ENCODE measurements at regions not wholly inside any gene's neighbourhood (a gene's known extent, or its start where the extent isn't known, plus 50 kb on each side); places are given as distances from the start of the nearest gene placed in this dataset.

DNA sequence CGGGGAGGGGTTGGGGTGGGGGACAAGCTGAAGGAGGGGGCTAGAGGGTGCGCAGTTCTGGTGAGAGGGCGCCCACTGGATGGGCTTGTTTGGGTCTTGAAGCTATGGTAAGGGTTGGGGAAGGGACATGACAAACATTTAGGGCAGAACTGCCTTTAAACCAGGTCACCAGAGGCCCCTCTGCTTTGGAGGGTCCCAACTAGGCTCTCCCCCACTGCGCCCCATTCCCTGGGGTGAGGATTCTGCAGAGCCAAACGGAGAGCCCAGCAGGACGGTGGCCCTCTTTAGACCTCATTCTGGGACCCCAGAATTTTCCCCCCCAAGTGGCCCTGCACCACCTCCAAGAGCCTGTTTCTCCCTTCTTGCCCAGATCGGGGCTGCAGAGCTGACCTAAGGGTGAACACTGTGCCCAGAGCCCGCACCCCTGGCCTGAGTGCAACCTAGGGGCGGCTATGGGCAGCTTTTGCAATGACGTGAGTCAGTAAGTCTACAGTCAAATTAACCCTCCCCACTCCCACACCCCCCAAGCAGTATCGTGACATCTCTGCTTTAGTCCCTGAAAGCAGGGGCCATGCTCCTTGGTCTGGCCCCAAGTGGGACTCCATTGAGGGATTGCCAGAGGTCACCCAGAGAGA, 593.8 kb downstream of the MATN1 start:
- no peak for DNase-seq (ENCODE audit: low spot score)

- DNase-seq (ENCODE audit: low spot score), result no peak
Measured at GRCh38 chr1:30129001-30129408, 594.4 kb downstream of the MATN1 start.

GRCh38 chr1:30126848-30127247, 596.5 kb downstream of the MATN1 start:
- DNase-seq (ENCODE audit: low spot score), result no peak

GRCh38 chr1:30125821-30126170, 597.6 kb downstream of the MATN1 start:
- no peak for DNase-seq (ENCODE audit: low spot score)

- DNase-seq (ENCODE audit: low spot score), result no peak
Measured at GRCh38 chr1:30125021-30125820, 598.2 kb downstream of the MATN1 start.

GRCh38 chr1:30123896-30124295, 599.5 kb downstream of the MATN1 start:
- no peak for DNase-seq (ENCODE audit: low spot score)

DNA sequence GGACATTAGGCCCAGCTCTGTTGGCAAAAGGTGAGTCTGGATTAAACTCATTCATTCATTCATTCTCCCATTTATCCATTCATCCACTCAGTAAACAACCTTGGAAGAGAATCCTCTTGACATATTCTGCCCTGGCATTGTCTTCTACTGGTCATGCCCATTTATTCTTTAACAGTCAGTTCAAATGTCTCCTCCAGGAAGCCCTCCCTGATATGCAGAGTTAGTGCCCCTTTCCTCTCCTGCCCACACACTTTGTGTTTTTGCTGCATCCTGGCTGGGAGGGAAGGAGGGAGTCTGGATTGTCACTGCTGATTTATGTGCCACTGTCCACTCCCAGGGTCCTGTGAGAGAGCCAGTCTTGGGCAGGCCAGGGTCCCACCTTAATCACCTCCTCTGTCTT, 600.3 kb downstream of the MATN1 start:
- no peak for DNase-seq (ENCODE audit: low spot score)

DNA sequence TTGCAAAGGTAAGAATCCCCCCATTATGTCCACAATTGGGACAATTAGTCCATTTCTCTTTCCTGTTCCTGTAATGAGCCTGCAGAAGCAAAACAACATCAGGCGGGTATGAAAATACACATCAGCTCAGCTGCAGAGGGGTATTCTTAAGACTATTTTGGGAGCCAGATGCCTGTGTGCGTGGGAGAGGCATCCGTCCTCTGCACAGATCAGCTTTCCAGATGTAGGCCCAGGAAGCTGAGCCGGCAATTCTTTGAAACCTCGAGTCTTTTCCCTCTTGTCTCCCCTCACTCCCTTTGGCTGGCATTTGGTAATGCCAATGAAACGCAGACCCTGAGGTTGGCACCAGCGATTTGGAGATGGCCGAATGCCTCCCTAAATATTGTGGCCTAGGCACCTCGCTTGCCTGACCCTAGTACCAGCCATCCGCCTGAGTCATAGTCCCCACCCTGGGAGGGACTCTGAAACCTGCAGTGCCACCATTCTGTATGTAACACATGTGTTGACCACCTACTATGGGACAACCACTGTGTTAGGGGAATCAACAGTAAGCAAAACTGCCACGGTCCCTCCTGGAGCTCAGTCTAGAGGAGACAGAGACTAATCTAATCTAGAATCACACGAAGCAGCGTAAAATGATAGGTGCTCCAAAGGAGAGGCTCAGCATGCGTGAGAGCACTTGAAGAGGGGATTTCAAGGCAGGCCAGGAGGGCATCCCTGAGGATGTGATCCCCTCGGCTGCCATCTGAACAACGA, 603.0 kb downstream of the MATN1 start:
- no peak for DNase-seq (ENCODE audit: low spot score)

GRCh38 chr1:30117685-30118084, 605.7 kb downstream of the MATN1 start:
- no peak for DNase-seq (ENCODE audit: low spot score)

DNA sequence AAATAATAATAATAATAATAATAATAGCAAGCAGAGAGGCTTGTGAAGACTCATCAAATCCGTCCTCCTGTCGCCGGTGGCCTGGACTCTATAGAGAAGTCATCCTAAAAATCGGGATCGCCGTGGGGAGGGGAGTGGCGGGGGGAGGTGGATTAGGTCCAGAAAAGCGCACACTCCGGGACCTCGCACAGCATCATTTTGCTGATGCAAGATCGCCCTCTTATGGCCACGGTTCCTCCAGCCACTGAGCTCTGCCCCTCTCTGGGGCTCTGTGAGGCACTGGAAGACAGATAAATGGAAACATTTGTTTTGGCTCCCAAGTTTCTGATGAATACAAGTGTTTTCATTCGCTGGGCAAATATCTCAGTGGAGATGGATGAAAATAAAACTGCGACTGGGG, 612.0 kb downstream of the MATN1 start:
- DNase-seq (ENCODE audit: low spot score), result peak; percentile 49

GRCh38 chr1:30110846-30111245, 612.5 kb downstream of the MATN1 start:
- DNase-seq (ENCODE audit: low spot score), result no peak

DNA sequence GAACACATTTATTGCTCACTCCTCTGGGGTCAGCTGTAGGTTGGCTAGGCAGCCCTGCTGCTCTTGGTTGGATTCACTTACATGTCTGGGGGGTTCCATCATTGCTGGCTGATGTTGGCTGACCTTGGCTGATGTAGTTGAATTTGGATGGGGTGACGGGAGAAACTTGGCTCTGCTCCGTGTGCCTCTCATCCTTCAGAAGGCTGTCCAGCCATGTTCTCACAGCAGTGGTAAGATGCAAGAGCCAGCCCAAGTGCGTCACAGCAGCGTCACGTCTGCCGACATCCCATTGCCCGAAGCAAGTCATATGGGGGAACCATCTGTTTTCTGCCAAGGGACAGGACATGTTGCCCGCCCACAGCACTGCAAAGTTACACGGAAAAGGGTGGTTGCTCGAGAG, 613.5 kb downstream of the MATN1 start:
- DNase-seq (ENCODE audit: low spot score), result no peak

DNA sequence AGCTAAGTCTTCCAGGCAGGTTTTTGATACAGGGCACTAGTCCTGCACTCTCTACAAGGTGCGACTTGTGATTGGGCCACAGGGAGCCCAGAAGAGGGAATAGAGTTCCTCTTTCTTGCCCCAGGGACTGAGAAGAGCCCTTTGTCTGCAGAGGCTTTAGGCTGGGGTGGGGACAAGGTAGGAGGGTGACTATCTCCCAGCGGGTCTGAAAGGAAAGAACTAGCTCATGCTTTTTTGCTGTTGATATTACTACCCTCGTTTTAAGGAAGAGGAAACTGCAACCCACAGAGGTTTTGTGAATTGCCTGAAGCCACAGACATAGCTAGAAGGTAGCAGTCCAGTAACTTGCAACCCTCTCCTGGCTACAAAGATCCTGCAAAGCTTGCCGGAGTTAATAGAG, 615.2 kb downstream of the MATN1 start:
- no peak for DNase-seq (ENCODE audit: low spot score)

- peak; percentile 59 for DNase-seq (ENCODE audit: low spot score)
Measured at GRCh38 chr1:30106125-30106524, 617.3 kb downstream of the MATN1 start.

DNA sequence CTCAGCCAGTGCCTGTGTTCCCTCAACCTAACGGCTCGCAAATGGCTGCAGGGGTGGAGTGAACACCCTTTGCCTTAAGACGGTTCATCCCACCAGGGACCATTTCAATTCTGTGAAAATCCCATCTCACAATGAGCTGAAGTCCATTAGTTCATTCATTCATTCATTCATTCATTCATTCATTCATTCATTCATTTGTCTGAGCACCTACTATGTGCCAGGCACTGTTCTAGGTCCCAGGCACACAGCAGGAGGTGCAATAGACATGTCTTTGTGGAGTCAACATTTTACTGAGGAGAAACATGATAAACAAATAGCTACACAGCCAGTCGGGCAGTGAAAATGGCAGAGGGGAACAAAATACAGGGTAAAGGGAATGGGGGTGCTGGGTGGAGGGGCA, 618.8 kb downstream of the MATN1 start:
- no peak for DNase-seq (ENCODE audit: low spot score)

DNA sequence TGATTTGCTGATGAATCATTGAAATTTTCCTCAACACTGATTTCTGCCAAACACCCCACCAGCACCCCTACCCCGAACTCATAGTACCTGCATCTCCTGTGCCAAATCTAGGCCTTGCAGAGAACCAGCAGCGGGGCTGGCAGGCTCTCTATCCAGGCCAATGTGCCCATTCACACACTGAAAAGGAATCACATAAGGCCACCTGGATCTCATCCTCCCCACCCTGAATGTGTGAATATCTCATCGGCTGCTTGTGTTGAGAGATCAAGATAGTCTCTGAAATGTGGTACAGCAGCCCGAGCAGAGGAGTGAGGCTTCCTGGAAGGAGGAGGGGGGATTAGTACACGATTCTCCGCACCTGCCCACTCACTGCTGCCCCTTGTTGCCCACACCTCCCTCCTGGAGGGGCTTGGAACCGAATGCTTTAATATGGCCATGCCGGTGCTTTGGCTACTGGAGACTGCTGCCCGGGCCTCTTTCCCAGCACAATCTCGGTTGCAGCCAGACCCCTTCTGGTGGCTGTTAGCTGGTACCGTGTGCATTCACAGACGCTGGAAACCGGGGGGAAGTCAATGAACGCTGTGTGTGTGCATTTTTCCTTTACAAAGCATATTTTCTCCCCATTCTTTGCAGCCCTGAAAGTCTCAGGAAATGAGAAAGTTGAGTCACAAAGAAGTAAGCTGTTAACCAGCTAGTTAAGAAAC, 619.5 kb downstream of the MATN1 start:
- DNase-seq (ENCODE audit: low spot score), result no peak

- DNase-seq (ENCODE audit: low spot score), result no peak
Measured at GRCh38 chr1:30102605-30103004, 620.8 kb downstream of the MATN1 start.

DNA sequence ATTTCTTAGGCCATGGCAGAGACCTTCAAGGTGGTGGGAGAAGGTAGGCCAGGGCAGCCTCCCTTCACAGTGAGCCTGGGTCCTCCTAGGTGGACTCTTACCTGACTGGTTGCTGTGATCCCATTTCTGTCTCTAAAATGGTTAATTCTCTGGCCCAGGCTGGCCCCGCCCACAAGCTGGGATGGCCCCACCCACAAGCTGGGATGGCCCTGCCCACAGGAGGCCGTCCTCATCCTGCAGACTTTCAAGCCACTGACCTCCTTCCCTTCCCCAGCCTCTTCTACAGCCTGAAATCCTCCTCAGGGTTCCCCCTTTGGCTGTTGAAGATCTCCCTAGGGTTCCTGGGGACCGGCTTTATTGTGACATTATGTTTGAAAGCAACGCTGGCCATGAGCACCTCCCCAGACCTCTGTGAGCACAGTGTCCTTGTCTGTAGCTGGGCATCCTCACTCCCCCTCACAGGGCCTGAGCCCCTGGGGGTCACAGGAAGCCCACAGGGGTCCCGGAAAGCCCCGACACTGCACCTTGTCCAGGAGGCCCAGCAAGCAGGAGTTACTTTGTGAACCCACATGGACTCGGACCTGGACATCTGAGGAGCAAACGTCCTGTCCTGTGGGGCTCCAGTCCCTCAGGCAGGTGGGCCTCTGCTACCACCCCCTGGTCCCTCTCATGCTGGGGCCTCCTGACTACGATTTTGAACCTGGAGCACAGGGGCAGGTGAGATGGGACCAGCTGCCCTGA, 621.7 kb downstream of the MATN1 start:
- no peak for DNase-seq (ENCODE audit: low spot score)

GRCh38 chr1:30101016-30101415, 622.4 kb downstream of the MATN1 start:
- no peak for DNase-seq (ENCODE audit: low spot score)

DNA sequence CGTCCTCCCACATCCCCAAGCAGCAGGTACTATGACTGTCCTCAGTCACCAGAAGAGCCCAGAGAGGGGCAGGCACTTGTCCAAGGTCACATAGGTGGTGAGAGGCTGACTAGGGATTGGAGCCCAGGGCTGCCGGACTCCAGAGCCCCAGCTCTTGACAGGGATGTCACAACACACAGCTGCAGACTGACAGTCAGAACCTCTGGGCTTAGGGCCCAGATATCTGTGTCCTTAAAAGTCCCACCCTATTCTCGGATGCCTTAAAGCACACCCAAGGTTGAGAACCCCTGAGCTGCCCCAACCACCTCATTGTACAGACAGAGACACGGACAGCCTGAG, 622.9 kb downstream of the MATN1 start:
- no peak for DNase-seq (ENCODE audit: low spot score)

DNA sequence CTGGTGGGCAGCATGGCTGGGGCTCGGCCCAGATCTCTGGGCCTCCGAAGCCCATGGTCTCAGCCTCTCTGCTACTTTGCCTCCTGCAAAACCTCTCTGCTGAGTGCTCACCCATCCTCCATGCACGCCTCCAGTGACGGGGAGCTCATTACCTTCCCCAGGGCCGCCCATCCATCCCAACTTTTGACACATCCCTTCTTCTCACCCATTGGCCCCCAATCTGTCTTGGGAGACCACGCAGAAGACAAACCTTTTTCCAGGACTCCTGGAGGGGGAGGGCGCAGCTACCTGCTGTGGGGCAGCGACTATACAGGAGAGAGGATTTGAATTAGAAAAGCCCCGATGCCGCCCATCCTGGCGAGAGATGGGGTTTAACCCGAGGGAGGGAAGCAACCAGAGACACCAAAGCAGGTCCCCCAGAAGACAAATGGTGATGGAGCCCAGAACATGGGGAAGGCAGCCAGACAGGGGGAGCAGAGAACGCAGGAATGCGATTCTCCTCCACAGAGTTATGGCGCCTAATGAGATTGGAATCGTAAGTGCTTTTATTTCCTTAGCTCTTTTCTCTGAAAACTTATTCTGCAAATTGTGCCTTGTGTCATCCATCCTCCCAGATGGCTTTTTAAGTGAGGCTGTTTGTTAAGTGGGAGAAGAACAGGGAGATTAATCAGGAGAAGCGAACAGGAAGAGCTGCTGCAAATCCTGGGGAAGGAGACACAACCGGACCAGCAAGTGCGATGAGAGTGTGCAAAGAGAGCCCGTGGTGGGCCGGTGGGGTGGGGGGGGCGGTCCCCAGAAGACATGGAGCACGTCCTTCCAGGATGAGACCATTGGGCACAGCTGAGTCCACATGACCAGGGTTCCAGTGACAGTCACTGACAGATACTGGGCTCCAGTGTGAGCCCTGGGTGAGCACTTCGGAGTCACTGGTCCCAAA, 623.5 kb downstream of the MATN1 start:
- DNase-seq (ENCODE audit: low spot score), result no peak

All from H4 (cell line).